ENCODE measurements at regions not wholly inside any gene's neighbourhood (a gene's known extent, or its start where the extent isn't known, plus 50 kb on each side); places are given as distances from the start of the nearest gene placed in this dataset.

DNA sequence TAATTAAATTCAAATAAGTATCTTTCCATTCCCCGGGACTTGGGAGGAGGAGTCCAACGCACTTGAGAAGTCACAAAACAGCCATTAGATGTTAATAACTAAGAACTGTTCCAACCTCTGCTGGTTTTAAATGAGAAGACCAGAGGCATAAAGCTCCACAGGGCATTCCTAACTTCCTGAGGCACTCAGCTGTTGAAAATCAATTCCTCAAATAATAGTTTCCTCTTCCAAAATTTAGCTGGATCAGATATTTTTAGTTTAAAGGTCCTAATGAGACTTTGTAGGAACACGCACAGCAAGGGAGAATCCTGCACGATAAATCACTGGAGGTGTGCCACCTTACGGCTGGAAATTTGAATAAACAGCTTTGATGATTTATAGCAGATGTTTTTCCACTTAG, 504.3 kb upstream of the ZFP42 start (continued):
- TF ChIP-seq, protein P1, sequence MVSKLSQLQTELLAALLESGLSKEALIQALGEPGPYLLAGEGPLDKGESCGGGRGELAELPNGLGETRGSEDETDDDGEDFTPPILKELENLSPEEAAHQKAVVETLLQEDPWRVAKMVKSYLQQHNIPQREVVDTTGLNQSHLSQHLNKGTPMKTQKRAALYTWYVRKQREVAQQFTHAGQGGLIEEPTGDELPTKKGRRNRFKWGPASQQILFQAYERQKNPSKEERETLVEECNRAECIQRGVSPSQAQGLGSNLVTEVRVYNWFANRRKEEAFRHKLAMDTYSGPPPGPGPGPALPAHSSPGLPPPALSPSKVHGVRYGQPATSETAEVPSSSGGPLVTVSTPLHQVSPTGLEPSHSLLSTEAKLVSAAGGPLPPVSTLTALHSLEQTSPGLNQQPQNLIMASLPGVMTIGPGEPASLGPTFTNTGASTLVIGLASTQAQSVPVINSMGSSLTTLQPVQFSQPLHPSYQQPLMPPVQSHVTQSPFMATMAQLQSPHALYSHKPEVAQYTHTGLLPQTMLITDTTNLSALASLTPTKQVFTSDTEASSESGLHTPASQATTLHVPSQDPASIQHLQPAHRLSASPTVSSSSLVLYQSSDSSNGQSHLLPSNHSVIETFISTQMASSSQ (IDR thresholded peaks at IDR 0.05; ENCODE audit: low read depth), result no peak
- TF ChIP-seq, protein P1 (CRISPR knock-in tag; IDR thresholded peaks at IDR 0.05; ENCODE audit: borderline replicate concordance), result no peak
- no peak for TF ChIP-seq ZKSCAN5 (CRISPR knock-in tag; IDR thresholded peaks at IDR 0.05)
- TF ChIP-seq, protein P2, sequence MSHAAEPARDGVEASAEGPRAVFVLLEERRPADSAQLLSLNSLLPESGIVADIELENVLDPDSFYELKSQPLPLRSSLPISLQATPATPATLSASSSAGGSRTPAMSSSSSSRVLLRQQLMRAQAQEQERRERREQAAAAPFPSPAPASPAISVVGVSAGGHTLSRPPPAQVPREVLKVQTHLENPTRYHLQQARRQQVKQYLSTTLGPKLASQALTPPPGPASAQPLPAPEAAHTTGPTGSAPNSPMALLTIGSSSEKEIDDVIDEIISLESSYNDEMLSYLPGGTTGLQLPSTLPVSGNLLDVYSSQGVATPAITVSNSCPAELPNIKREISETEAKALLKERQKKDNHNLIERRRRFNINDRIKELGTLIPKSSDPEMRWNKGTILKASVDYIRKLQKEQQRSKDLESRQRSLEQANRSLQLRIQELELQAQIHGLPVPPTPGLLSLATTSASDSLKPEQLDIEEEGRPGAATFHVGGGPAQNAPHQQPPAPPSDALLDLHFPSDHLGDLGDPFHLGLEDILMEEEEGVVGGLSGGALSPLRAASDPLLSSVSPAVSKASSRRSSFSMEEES (CRISPR knock-in tag; IDR thresholded peaks at IDR 0.05), result no peak
- TF ChIP-seq, protein P3, sequence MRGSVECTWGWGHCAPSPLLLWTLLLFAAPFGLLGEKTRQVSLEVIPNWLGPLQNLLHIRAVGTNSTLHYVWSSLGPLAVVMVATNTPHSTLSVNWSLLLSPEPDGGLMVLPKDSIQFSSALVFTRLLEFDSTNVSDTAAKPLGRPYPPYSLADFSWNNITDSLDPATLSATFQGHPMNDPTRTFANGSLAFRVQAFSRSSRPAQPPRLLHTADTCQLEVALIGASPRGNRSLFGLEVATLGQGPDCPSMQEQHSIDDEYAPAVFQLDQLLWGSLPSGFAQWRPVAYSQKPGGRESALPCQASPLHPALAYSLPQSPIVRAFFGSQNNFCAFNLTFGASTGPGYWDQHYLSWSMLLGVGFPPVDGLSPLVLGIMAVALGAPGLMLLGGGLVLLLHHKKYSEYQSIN (CRISPR knock-in tag; IDR thresholded peaks at IDR 0.05; ENCODE audit: borderline replicate concordance), result no peak

DNA sequence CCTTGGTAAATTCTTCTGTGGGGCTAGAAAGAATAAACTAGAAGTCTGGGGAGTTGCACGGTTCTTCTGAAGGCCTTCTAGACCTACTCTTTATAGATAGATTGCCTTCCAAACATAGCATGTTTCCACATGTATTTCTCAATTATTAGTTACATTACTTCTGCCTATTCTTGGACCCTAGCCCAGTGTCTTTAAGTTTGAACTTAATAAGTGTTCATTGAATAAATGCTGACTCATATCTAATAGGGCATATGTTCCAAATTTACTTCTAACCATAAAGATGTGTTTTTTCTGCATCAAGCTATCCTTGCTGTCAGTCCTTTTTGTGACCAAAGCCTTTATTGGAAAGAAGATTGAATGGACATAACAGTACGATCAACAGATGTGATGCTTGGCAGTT, 503.6 kb upstream of the ZFP42 start:
- ATAC-seq (no peak), FAIRE-seq (no peak), DNase-seq (ENCODE audit: low spot score) (no peak)
- POLR2A ChIA-PET, result no interaction called here
- TF ChIP-seq ZSCAN29 (CRISPR knock-in tag; conservative IDR thresholded peaks at IDR 0.05) (no peak), MAFF (IDR thresholded peaks at IDR 0.05; ENCODE audit: low read depth, low read length) (peak; percentile 78), MAFK (conservative IDR thresholded peaks at IDR 0.05 in 1 of 2, IDR thresholded peaks at IDR 0.05 in 1 of 2; ENCODE audit: low read length in 2 of 2) (peak; percentile 72 to 88), NFE2L2 (IDR thresholded peaks at IDR 0.05; ENCODE audit: low read length) (peak; percentile 27; the same call in 1 of the 2 replicates)
- H3K4me3 ChIP-seq (replicated peaks in 1 of 3; ENCODE audit: insufficient read depth in 1 of 3, low read depth in 2 of 3, low read length in 3 of 3), result no peak overlapping the region
- H3K79me2 ChIP-seq (ENCODE audit: insufficient read depth, low read length), result no peaks in the 10 kb centered on the region
- no peak overlapping the region for H3K9ac ChIP-seq (ENCODE audit: insufficient read depth, low read depth, low read length)
- H2AFZ ChIP-seq (ENCODE audit: low read length), result no peak overlapping the region
- peaks cover 10% of the 10 kb centered on the region for H3K9me3 ChIP-seq (ENCODE audit: low read length)
- H4K20me1 ChIP-seq (ENCODE audit: insufficient read depth, low read length), result no peaks in the 10 kb centered on the region
- no TSS peak for BruUV-seq (replicated peaks)
- no peak overlapping the region for H3K27ac ChIP-seq (ENCODE audit: extremely low read length, insufficient read depth, low read length)
- in situ Hi-C loops (cut with HindIII; ENCODE audit: extremely low pct_ligation_motif_present, low pct_unique_long_range_greater_than_20kb) (no loop called here), intact Hi-C loops (cut with micrococcal nuclease; ENCODE audit: unreplicated experiment) (no loop called here)
- CTCF ChIA-PET (ENCODE audit: low intra/inter-chr PET ratio, low total read pairs), result no interaction called here
- H3K27me3 ChIP-seq (ENCODE audit: control insufficient read depth in 1 of 2, insufficient read depth in 2 of 2, low read length in 2 of 2), result no peaks in the 10 kb centered on the region; a peak in 1 of 5 replicates
- no peaks in the 10 kb centered on the region for H3K36me3 ChIP-seq (replicated peaks in 1 of 2; ENCODE audit: control insufficient read depth in 1 of 2, insufficient read depth in 2 of 2, low read length in 2 of 2)
- no peak overlapping the region for H3K4me2 ChIP-seq (ENCODE audit: low read depth, low read length)
- no peaks in the 10 kb centered on the region for H3K4me1 ChIP-seq (ENCODE audit: insufficient read depth, low read length)
- 34% methylated on average over 2 of the region's 2 CpGs for WGBS (ENCODE audit: low lambda C conversion rate)
